A549 (cell line): ENCODE measurements at regions not wholly inside any gene's neighbourhood (a gene's known extent, or its start where the extent isn't known, plus 50 kb on each side); places are given as distances from the start of the nearest gene placed in this dataset.

ENCODE experiments used
- ATAC-seq, 2 experiments: fragments of 200-7000 bp in 1 of 2; fragments of >200 bp in 1 of 2; cut with Nextera tagmentation in 1 of 2; cut with Tn5 transposase in 1 of 2; 3 replicates each; pipeline versions ENCODE4 v1.8.0 to v1.9.1; 2018 to 2020; ENCODE audit warnings: mild to moderate bottlenecking in 1 of 2, moderate library complexity in 1 of 2
- CTCF ChIA-PET: fragments of 300-600 bp; sonication (Branson Sonifier 250); formaldehyde crosslinking; extraction: SDS; loops from one replicate; lab custom pipeline; 2021; ENCODE audit warnings: antibody characterized with exemption, inconsistent platforms; lab: Yijun Ruan, JAX
- POLR2A ChIA-PET: fragments of 350-600 bp; formaldehyde crosslinking; extraction: SDS; loops from one replicate; lab custom pipeline; 2021; ENCODE audit warnings: antibody characterized with exemption, inconsistent platforms; lab: Yijun Ruan, JAX
- DNase-seq, 2 experiments: peaks; one replicate each; pipeline versions ENCODE4 v3.0.0 to v3.0.0-alpha.2; 2011 to 2016; ENCODE audit warnings: low read depth in 1 of 2, low spot score in 1 of 2
- FAIRE-seq: peaks from 2 replicates; lab custom pipeline; 2011; peaks lifted over from hg19 to GRCh38; lab: Jason Lieb, UNC
- H3K27ac ChIP-seq, 2 experiments: fragments of >200 bp; sonication (Bioruptor Twin); formaldehyde crosslinking; 3 replicates each; pipeline ENCODE4 v1.5.1; 2016 to 2017
- H3K4me1 ChIP-seq: fragments of >200 bp; sonication (Bioruptor Twin); formaldehyde crosslinking; 3 replicates; pipeline ENCODE4 v1.6.1; 2016
- H3K4me2 ChIP-seq: fragments of >200 bp; sonication (Bioruptor Twin); formaldehyde crosslinking; 3 replicates; pipeline ENCODE4 v1.6.1; 2016
- H3K4me3 ChIP-seq: fragments of >200 bp; sonication (Bioruptor Twin); formaldehyde crosslinking; 3 replicates; pipeline ENCODE4 v1.5.1; 2016
- H3K9me3 ChIP-seq: fragments of >200 bp; sonication (Bioruptor Twin); formaldehyde crosslinking; 3 replicates; pipeline ENCODE4 v1.6.1; 2016
- CBX2 ChIP-seq: fragments of 200-600 bp; sonication (generic); IDR thresholded peaks from 2 replicates; pipeline ENCODE4 v1.6.1; 2016; ENCODE audit warnings: low read depth, mild to moderate bottlenecking, borderline replicate concordance
- CBX8 ChIP-seq: fragments of 200-600 bp; sonication (generic); IDR thresholded peaks from 2 replicates; pipeline ENCODE4 v1.6.1; 2016
- CEBPB ChIP-seq, 2 experiments: fragments of >200 bp in 1 of 2; sonication (Bioruptor Twin) in 1 of 2; formaldehyde crosslinking in 1 of 2; IDR thresholded peaks; 2 replicates each; pipeline ENCODE4 v1.6.1; 2012 to 2016
- CHD2 ChIP-seq: fragments of 150-350 bp; IDR thresholded peaks from 2 replicates; pipeline ENCODE4 v1.6.1; 2014; ENCODE audit warnings: low read length; ENCODE audit not compliant: partially characterized antibody
- ESRRA ChIP-seq: fragments of 150-350 bp; IDR thresholded peaks from 2 replicates; pipeline ENCODE4 v1.6.1; 2014; ENCODE audit warnings: mild to moderate bottlenecking, low read length, borderline replicate concordance
- FOSB ChIP-seq: fragments of 250-450 bp; sonication (Bioruptor Pico); IDR thresholded peaks from 2 replicates; pipeline ENCODE4 v1.5.0; 2020; ENCODE audit warnings: mild to moderate bottlenecking, moderate library complexity
- FOXS1 ChIP-seq: fragments of 250-450 bp; sonication (Bioruptor Pico); IDR thresholded peaks from 2 replicates; pipeline ENCODE4 v1.5.0; 2020; ENCODE audit warnings: mild to moderate bottlenecking, moderate library complexity
- HEYL ChIP-seq: fragments of 250-450 bp; sonication (Bioruptor Pico); IDR thresholded peaks from 2 replicates; pipeline ENCODE4 v1.8.0; 2021; ENCODE audit warnings: mild to moderate bottlenecking, moderate library complexity
- HOXA7 ChIP-seq: fragments of 250-450 bp; sonication (Bioruptor Pico); IDR thresholded peaks from 2 replicates; pipeline ENCODE4 v1.5.0; 2020; ENCODE audit warnings: mild to moderate bottlenecking, moderate library complexity
- JUN ChIP-seq, 2 experiments: fragments of >200 bp; sonication (Bioruptor Twin); formaldehyde crosslinking; IDR thresholded peaks; 2 replicates in 1 of 2; 3 replicates in 1 of 2; pipeline ENCODE4 v1.6.1; 2016 to 2017
- KDM1A ChIP-seq: fragments of 200-600 bp; sonication (generic); IDR thresholded peaks from 2 replicates; pipeline ENCODE4 v1.6.1; 2016; ENCODE audit warnings: low read depth, mild to moderate bottlenecking
- KDM5A ChIP-seq: fragments of 200-600 bp; sonication (generic); IDR thresholded peaks from 2 replicates; pipeline ENCODE4 v1.6.1; 2016; ENCODE audit warnings: antibody characterized with exemption, mild to moderate bottlenecking
- MAFK ChIP-seq: fragments of 450-650 bp; IDR thresholded peaks from 2 replicates; pipeline ENCODE4 v1.6.1; 2014; ENCODE audit not compliant: partially characterized antibody
- NFE2L2 ChIP-seq: fragments of 150-350 bp; conservative IDR thresholded peaks from 2 replicates; pipeline ENCODE4 v1.6.1; 2014; ENCODE audit warnings: low read length
- PHF8 ChIP-seq: fragments of 200-600 bp; sonication (generic); IDR thresholded peaks from 2 replicates; pipeline ENCODE4 v1.6.1; 2016; ENCODE audit warnings: low read depth, mild to moderate bottlenecking, antibody characterized with exemption, moderate library complexity, borderline replicate concordance
- POLR2A ChIP-seq: IDR thresholded peaks from 2 replicates; pipeline ENCODE4 v1.6.1; 2012; ENCODE audit warnings: mild to moderate bottlenecking, low read length
- RCOR1 ChIP-seq: fragments of 150-350 bp; IDR thresholded peaks from 2 replicates; pipeline ENCODE4 v1.6.1; 2014; ENCODE audit warnings: antibody characterized with exemption, low read length, low read depth
- SMC3 ChIP-seq: fragments of >200 bp; sonication (Bioruptor Twin); formaldehyde crosslinking; IDR thresholded peaks from 3 replicates; pipeline ENCODE4 v1.6.1; 2018; ENCODE audit warnings: inconsistent platforms
- ZNF302 ChIP-seq: fragments of 250-450 bp; sonication (Bioruptor Pico); IDR thresholded peaks from 2 replicates; pipeline ENCODE4 v1.9.0; 2021; ENCODE audit warnings: inconsistent platforms, mild to moderate bottlenecking, moderate library complexity
- ZSCAN20 ChIP-seq: fragments of 250-450 bp; sonication (Bioruptor Pico); IDR thresholded peaks from 2 replicates; pipeline ENCODE4 v1.8.0; 2022; ENCODE audit warnings: mild to moderate bottlenecking, moderate library complexity
- WGBS: methylation state at CpG from one replicate; pipeline ENCODE4 v1.1.6; 2017; ENCODE audit errors: missing lambda C conversion rate; 5-methylcytosine and 5-hydroxymethylcytosine counted together
- TF ChIP-seq, protein P1 (sequence below): IDR thresholded peaks from 2 replicates; pipeline ENCODE4 v1.6.1; 2012
- TF ChIP-seq, protein P2 (sequence below): fragments of 250-450 bp; sonication (Bioruptor Pico); IDR thresholded peaks from 2 replicates; pipeline ENCODE4 v1.5.0; 2020; ENCODE audit warnings: low read depth, mild to moderate bottlenecking, moderate library complexity
- TF ChIP-seq, protein P3 (sequence below): IDR thresholded peaks from 2 replicates; pipeline ENCODE4 v1.6.1; 2012; ENCODE audit warnings: low read depth, borderline replicate concordance
- TF ChIP-seq, protein P4 (sequence below): fragments of >200 bp; sonication (Bioruptor Twin); formaldehyde crosslinking; IDR thresholded peaks from 3 replicates; pipeline ENCODE4 v1.6.1; 2016
- TF ChIP-seq, protein P5 (sequence below): fragments of 450-650 bp; IDR thresholded peaks from 2 replicates; pipeline ENCODE4 v1.6.1; 2014; ENCODE audit warnings: antibody characterized with exemption
- TF ChIP-seq, protein P6 (sequence below): fragments of >200 bp; sonication (Bioruptor Twin); formaldehyde crosslinking; IDR thresholded peaks from 2 replicates; pipeline ENCODE4 v1.6.1; 2016
- TF ChIP-seq, protein P7 (sequence below): fragments of 200-600 bp; sonication (generic); IDR thresholded peaks from 2 replicates; pipeline ENCODE4 v1.6.1; 2016; ENCODE audit warnings: antibody characterized with exemption, mild to moderate bottlenecking, moderate library complexity
- TF ChIP-seq, protein P8 (sequence below): IDR thresholded peaks from 2 replicates; pipeline ENCODE4 v1.6.1; 2012
- TF ChIP-seq, protein P9 (sequence below): fragments of >200 bp; sonication (Bioruptor Twin); formaldehyde crosslinking; IDR thresholded peaks from 3 replicates; pipeline ENCODE4 v1.5.1; 2016

DNA sequence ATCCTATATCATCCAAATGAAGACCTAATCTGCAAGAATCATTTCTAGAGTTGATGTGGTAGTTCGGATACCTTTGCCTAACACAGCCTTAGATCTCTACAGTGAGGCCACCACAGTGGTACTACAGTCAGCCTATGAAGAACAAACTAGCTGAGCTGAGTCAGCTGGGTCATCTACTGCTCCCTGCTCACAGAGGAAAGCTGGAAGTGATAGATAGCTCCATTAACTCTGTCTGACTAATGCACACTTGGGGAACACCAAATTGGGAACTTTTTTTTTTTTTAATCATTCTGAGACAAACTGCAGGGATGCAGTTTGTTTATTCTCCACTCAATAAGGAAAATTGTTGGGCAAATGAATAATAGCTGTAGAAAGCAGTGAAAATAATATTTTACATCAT lies 1160.6 kb downstream of the PCDH9 start:
- Histone ChIP-seq H3K4me3 (no peak overlapping the region), H3K27ac (no peak overlapping the region), H3K4me2 (no peak overlapping the region), H3K9me3 (no peaks in the 10 kb centered on the region), H3K4me1 (no peaks in the 10 kb centered on the region)
- FAIRE-seq, result no peak
- TF ChIP-seq ZSCAN20 (no peak), ESRRA (no peak), SMC3 (no peak), NFE2L2 (no peak), KDM1A (no peak), CBX8 (no peak), ZNF302 (CRISPR knock-in tag) (no peak), POLR2A (no peak), CHD2 (no peak), HEYL (CRISPR knock-in tag) (no peak), KDM5A (no peak), CBX2 (no peak)
- TF ChIP-seq, protein P1, sequence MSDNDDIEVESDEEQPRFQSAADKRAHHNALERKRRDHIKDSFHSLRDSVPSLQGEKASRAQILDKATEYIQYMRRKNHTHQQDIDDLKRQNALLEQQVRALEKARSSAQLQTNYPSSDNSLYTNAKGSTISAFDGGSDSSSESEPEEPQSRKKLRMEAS, result no peak
- TF ChIP-seq, protein P2, sequence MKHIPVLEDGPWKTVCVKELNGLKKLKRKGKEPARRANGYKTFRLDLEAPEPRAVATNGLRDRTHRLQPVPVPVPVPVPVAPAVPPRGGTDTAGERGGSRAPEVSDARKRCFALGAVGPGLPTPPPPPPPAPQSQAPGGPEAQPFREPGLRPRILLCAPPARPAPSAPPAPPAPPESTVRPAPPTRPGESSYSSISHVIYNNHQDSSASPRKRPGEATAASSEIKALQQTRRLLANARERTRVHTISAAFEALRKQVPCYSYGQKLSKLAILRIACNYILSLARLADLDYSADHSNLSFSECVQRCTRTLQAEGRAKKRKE, result no peak
- TF ChIP-seq, protein P3, sequence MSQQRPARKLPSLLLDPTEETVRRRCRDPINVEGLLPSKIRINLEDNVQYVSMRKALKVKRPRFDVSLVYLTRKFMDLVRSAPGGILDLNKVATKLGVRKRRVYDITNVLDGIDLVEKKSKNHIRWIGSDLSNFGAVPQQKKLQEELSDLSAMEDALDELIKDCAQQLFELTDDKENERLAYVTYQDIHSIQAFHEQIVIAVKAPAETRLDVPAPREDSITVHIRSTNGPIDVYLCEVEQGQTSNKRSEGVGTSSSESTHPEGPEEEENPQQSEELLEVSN, result no peak
- TF ChIP-seq, protein P4, sequence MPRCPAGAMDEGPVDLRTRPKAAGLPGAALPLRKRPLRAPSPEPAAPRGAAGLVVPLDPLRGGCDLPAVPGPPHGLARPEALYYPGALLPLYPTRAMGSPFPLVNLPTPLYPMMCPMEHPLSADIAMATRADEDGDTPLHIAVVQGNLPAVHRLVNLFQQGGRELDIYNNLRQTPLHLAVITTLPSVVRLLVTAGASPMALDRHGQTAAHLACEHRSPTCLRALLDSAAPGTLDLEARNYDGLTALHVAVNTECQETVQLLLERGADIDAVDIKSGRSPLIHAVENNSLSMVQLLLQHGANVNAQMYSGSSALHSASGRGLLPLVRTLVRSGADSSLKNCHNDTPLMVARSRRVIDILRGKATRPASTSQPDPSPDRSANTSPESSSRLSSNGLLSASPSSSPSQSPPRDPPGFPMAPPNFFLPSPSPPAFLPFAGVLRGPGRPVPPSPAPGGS, result no peak
- TF ChIP-seq, protein P5, sequence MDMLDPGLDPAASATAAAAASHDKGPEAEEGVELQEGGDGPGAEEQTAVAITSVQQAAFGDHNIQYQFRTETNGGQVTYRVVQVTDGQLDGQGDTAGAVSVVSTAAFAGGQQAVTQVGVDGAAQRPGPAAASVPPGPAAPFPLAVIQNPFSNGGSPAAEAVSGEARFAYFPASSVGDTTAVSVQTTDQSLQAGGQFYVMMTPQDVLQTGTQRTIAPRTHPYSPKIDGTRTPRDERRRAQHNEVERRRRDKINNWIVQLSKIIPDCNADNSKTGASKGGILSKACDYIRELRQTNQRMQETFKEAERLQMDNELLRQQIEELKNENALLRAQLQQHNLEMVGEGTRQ, result no peak
- TF ChIP-seq, protein P6, sequence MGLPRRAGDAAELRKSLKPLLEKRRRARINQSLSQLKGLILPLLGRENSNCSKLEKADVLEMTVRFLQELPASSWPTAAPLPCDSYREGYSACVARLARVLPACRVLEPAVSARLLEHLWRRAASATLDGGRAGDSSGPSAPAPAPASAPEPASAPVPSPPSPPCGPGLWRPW, result no peak
- WGBS, result 50% methylated on average over 1 of the region's 1 CpG
- no peak for ATAC-seq
- ChIA-PET CTCF (interaction anchor here (0.6 kb wide), 1 partner anchor 25 kb away, joined by 3 read pairs; no protein-coding TSS in a partner anchor), POLR2A (no interaction called here)
- DNase-seq, result no peak

DNA sequence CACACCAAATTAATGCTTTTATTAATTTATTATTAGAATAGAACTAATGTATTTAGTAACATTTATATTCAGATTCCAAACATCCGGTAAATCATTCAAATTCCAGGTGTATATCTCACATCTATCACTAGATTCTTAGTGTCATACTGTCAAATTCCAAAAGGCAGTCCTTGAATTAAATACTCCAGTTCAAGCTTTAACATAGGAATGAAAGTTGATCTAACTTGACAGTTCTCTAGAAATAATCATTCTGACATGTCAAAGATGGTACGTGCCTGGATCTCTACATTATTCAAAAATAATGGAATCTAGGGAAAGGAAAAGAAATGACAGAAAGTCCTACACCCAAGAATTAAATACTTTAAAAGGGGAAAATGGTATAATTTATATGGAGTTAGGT lies 1161.5 kb downstream of the PCDH9 start:
- Histone ChIP-seq H3K4me1 (no peaks in the 10 kb centered on the region), H3K4me2 (no peak overlapping the region), H3K4me3 (no peak overlapping the region), H3K9me3 (no peaks in the 10 kb centered on the region), H3K27ac (no peak overlapping the region)
- ChIA-PET POLR2A (no interaction called here), CTCF (no interaction called here)
- ATAC-seq (no peak), FAIRE-seq (no peak), DNase-seq (no peak)
- 39% methylated on average over 2 of the region's 2 CpGs for WGBS
- TF ChIP-seq NFE2L2 (no peak), PHF8 (no peak), HOXA7 (CRISPR knock-in tag) (no peak), FOSB (CRISPR knock-in tag) (no peak), JUN (IDR thresholded peaks at IDR 0.05) (no peak), MAFK (no peak), RCOR1 (no peak), CBX8 (no peak), ZNF302 (CRISPR knock-in tag) (no peak), FOXS1 (CRISPR knock-in tag) (no peak), CEBPB (IDR thresholded peaks at IDR 0.05) (no peak), KDM1A (no peak)
- TF ChIP-seq, protein P7, sequence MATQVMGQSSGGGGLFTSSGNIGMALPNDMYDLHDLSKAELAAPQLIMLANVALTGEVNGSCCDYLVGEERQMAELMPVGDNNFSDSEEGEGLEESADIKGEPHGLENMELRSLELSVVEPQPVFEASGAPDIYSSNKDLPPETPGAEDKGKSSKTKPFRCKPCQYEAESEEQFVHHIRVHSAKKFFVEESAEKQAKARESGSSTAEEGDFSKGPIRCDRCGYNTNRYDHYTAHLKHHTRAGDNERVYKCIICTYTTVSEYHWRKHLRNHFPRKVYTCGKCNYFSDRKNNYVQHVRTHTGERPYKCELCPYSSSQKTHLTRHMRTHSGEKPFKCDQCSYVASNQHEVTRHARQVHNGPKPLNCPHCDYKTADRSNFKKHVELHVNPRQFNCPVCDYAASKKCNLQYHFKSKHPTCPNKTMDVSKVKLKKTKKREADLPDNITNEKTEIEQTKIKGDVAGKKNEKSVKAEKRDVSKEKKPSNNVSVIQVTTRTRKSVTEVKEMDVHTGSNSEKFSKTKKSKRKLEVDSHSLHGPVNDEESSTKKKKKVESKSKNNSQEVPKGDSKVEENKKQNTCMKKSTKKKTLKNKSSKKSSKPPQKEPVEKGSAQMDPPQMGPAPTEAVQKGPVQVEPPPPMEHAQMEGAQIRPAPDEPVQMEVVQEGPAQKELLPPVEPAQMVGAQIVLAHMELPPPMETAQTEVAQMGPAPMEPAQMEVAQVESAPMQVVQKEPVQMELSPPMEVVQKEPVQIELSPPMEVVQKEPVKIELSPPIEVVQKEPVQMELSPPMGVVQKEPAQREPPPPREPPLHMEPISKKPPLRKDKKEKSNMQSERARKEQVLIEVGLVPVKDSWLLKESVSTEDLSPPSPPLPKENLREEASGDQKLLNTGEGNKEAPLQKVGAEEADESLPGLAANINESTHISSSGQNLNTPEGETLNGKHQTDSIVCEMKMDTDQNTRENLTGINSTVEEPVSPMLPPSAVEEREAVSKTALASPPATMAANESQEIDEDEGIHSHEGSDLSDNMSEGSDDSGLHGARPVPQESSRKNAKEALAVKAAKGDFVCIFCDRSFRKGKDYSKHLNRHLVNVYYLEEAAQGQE, result no peak
- TF ChIP-seq, protein P8, sequence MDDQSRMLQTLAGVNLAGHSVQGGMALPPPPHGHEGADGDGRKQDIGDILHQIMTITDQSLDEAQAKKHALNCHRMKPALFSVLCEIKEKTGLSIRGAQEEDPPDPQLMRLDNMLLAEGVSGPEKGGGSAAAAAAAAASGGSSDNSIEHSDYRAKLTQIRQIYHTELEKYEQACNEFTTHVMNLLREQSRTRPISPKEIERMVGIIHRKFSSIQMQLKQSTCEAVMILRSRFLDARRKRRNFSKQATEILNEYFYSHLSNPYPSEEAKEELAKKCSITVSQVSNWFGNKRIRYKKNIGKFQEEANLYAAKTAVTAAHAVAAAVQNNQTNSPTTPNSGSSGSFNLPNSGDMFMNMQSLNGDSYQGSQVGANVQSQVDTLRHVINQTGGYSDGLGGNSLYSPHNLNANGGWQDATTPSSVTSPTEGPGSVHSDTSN, result no peak
- TF ChIP-seq, protein P9, sequence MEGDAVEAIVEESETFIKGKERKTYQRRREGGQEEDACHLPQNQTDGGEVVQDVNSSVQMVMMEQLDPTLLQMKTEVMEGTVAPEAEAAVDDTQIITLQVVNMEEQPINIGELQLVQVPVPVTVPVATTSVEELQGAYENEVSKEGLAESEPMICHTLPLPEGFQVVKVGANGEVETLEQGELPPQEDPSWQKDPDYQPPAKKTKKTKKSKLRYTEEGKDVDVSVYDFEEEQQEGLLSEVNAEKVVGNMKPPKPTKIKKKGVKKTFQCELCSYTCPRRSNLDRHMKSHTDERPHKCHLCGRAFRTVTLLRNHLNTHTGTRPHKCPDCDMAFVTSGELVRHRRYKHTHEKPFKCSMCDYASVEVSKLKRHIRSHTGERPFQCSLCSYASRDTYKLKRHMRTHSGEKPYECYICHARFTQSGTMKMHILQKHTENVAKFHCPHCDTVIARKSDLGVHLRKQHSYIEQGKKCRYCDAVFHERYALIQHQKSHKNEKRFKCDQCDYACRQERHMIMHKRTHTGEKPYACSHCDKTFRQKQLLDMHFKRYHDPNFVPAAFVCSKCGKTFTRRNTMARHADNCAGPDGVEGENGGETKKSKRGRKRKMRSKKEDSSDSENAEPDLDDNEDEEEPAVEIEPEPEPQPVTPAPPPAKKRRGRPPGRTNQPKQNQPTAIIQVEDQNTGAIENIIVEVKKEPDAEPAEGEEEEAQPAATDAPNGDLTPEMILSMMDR, result no peak
